ENCODE measurements at regions not wholly inside any gene's neighbourhood (a gene's known extent, or its start where the extent isn't known, plus 50 kb on each side); places are given as distances from the start of the nearest gene placed in this dataset.

GRCh38 chr6:144944106-144944505 lies 659.0 kb downstream of the UTRN start:
- DNase-seq = no peak
- H3K36me3 ChIP-seq = no peaks in the 10 kb centered on the region
- no peak for TF ChIP-seq POLR2A (IDR thresholded peaks at IDR 0.05)
- TF ChIP-seq, protein P1, sequence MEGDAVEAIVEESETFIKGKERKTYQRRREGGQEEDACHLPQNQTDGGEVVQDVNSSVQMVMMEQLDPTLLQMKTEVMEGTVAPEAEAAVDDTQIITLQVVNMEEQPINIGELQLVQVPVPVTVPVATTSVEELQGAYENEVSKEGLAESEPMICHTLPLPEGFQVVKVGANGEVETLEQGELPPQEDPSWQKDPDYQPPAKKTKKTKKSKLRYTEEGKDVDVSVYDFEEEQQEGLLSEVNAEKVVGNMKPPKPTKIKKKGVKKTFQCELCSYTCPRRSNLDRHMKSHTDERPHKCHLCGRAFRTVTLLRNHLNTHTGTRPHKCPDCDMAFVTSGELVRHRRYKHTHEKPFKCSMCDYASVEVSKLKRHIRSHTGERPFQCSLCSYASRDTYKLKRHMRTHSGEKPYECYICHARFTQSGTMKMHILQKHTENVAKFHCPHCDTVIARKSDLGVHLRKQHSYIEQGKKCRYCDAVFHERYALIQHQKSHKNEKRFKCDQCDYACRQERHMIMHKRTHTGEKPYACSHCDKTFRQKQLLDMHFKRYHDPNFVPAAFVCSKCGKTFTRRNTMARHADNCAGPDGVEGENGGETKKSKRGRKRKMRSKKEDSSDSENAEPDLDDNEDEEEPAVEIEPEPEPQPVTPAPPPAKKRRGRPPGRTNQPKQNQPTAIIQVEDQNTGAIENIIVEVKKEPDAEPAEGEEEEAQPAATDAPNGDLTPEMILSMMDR (IDR thresholded peaks at IDR 0.05) = no peak
- H3K27me3 ChIP-seq = no peaks in the 10 kb centered on the region
- H3K9me3 ChIP-seq = no peaks in the 10 kb centered on the region
- H3K4me3 ChIP-seq = no peak overlapping the region
- intact Hi-C loops (cut with DNase I; ENCODE audit: low total_unique reads) = no loop called here
- H3K4me1 ChIP-seq = peaks cover 0 to 5% of the 10 kb centered on the region in 2 donors
- H3K27ac ChIP-seq = no peak overlapping the region

DNA sequence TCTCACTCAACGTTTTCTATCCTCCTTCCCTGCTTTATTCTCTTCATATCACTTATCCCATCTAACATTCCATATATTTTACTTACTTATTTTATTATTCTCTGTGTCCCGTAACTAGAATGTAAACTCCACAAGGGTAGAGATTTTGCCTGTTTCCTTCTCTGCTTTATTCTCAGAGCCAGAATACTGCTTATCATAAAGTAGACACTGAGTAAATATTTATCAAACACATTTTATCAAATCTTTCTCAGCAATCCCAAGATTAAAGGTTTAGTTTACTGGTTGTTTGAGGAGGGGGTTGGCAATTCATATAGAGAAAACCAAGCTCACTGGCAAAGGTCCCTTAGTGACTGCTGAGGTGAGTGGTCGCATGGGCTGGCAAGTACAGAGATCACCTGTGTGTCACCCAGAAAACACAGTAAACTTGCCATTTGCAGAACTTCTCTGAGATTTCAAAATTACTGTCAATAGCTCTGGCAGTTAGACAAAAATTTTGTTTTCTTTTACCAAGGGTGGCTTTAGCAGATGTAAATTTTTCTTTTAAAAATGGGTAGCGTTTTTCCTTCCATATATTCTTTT lies 662.4 kb downstream of the UTRN start:
- DNase-seq = no peak
- H3K9me3 ChIP-seq = no peaks in the 10 kb centered on the region
- no peaks in the 10 kb centered on the region for H3K4me1 ChIP-seq
- H3K27me3 ChIP-seq = no peaks in the 10 kb centered on the region
- no peak overlapping the region for H3K27ac ChIP-seq
- H3K4me3 ChIP-seq = no peak overlapping the region
- no peaks in the 10 kb centered on the region for H3K36me3 ChIP-seq
- intact Hi-C loops (cut with DNase I; ENCODE audit: low total_unique reads) = no loop called here
- TF ChIP-seq, protein P1 (IDR thresholded peaks at IDR 0.05) = no peak

- Histone ChIP-seq H3K4me3 (no peak overlapping the region), H3K27ac (no peak overlapping the region), H3K36me3 (no peaks in the 10 kb centered on the region), H3K4me1 (no peaks in the 10 kb centered on the region), H3K9me3 (no peaks in the 10 kb centered on the region), H3K27me3 (no peaks in the 10 kb centered on the region)
- intact Hi-C loops (cut with DNase I; ENCODE audit: low total_unique reads) = no loop called here
- no peak for DNase-seq
- TF ChIP-seq, protein P1 (IDR thresholded peaks at IDR 0.05) = no peak
- TF ChIP-seq POLR2A (IDR thresholded peaks at IDR 0.05) = no peak
These were observed 666.7 kb downstream of the UTRN start for GRCh38 chr6:144951730-144952437.

DNA sequence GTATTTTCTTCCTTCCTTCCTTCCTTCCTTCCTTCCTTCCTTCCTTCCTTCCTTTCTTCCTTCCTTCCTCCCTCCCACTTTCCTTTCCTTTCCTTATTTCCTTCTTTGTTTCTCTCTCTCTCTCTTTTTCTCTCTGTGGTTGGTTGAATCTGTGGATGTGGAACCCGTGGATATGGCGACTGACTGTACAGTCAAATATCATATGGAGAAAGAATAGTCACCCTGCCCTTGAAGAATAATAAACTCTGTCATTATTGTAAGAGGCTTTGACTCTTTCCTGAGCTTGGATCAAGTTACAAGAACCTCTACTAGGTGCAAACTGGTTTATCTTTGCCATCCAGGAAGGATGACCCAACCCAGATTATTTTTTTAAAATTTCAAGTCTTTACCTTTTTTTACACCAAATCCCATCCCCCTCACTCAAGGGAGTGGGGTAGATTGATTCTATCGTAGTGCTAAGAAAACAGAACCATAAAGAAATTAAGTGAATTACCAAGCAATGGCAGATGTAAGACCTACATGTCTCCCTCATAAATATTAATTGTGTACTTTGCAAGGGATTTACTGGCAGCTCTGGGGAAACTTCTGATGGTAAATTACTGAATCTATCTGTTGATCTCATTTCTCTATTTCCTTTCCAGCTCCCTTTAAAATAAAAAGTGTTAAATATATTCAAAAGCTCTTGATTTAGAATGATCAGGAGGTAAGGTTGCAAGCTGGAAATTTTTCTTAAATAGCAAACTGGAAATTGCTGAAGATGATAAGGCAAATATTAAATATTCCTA lies 667.5 kb downstream of the UTRN start:
- Histone ChIP-seq H3K4me3 (no peak overlapping the region), H3K36me3 (no peaks in the 10 kb centered on the region), H3K27ac (no peak overlapping the region), H3K4me1 (no peaks in the 10 kb centered on the region), H3K27me3 (no peaks in the 10 kb centered on the region), H3K9me3 (no peaks in the 10 kb centered on the region)
- TF ChIP-seq, protein P1 (IDR thresholded peaks at IDR 0.05) = no peak
- no peak for TF ChIP-seq POLR2A (IDR thresholded peaks at IDR 0.05)
- intact Hi-C loops (cut with DNase I; ENCODE audit: low total_unique reads) = no loop called here
- no peak for DNase-seq
